H9 (cell line): ENCODE measurements at regions not wholly inside any gene's neighbourhood (a gene's known extent, or its start where the extent isn't known, plus 50 kb on each side); places are given as distances from the start of the nearest gene placed in this dataset.

ENCODE experiments used
- DNase-seq: peaks from one replicate; pipeline ENCODE4 v3.0.0-alpha.2; 2017
- H2AFZ ChIP-seq: one replicate; pipeline ENCODE4 v1.6.1; 2013; ENCODE audit warnings: mild to moderate bottlenecking, low read length, control low read depth, moderate library complexity
- H2AK5ac ChIP-seq: 2 replicates; pipeline ENCODE4 v1.6.1; 2013; ENCODE audit warnings: low read length, control low read depth, mixed read lengths; ENCODE audit not compliant: insufficient read length
- H2BK120ac ChIP-seq: one replicate; pipeline ENCODE4 v1.6.1; 2013; ENCODE audit warnings: low read depth, mild to moderate bottlenecking, low read length, control low read depth, inconsistent platforms; ENCODE audit not compliant: poor library complexity, severe bottlenecking
- H2BK12ac ChIP-seq: 2 replicates; pipeline ENCODE4 v1.6.1; 2013; ENCODE audit warnings: low read length, control low read depth, mixed read lengths, low read depth; ENCODE audit not compliant: insufficient read length
- H2BK15ac ChIP-seq: 2 replicates; pipeline ENCODE4 v1.6.1; 2013; ENCODE audit warnings: low read depth, low read length, control low read depth
- H2BK20ac ChIP-seq: one replicate; pipeline ENCODE4 v1.6.1; 2013; ENCODE audit warnings: low read depth, mild to moderate bottlenecking, low read length, control low read depth, inconsistent platforms; ENCODE audit not compliant: poor library complexity, severe bottlenecking
- H2BK5ac ChIP-seq: 2 replicates; pipeline ENCODE4 v1.6.1; 2013; ENCODE audit warnings: low read length, control low read depth, mixed read lengths; ENCODE audit not compliant: insufficient read length
- H3K14ac ChIP-seq: 2 replicates; pipeline ENCODE4 v1.6.1; 2013; ENCODE audit warnings: low read length, control low read depth; ENCODE audit not compliant: insufficient read depth
- H3K18ac ChIP-seq: 2 replicates; pipeline ENCODE4 v1.6.1; 2013; ENCODE audit warnings: low read depth, mild to moderate bottlenecking, mixed read lengths, low read length, control low read depth; ENCODE audit not compliant: insufficient read length
- H3K23ac ChIP-seq: 2 replicates; pipeline ENCODE4 v1.6.1; 2013; ENCODE audit warnings: low read length, control low read depth, mixed read lengths, low read depth; ENCODE audit not compliant: insufficient read length
- H3K23me2 ChIP-seq: 2 replicates; pipeline ENCODE4 v1.6.1; 2013; ENCODE audit warnings: low read depth, mild to moderate bottlenecking, mixed read lengths, low read length, control low read depth; ENCODE audit not compliant: insufficient read length, poor library complexity, severe bottlenecking
- H3K27ac ChIP-seq: 2 replicates; pipeline ENCODE4 v1.5.1; 2013; ENCODE audit warnings: low read length, control low read depth, mixed read lengths, low read depth; ENCODE audit not compliant: insufficient read length
- H3K27me3 ChIP-seq: 2 replicates; pipeline ENCODE4 v1.6.1; 2013; ENCODE audit warnings: low read length, control low read depth, inconsistent platforms; ENCODE audit not compliant: insufficient read depth
- H3K4ac ChIP-seq: 2 replicates; pipeline ENCODE4 v1.6.1; 2013; ENCODE audit warnings: low read depth, mild to moderate bottlenecking, control low read depth, inconsistent platforms, low read length, moderate library complexity
- H3K4me1 ChIP-seq: 2 replicates; pipeline ENCODE4 v1.6.1; 2013; ENCODE audit warnings: low read length, control low read depth, inconsistent platforms; ENCODE audit not compliant: insufficient read depth
- H3K4me2 ChIP-seq: 2 replicates; pipeline ENCODE4 v1.6.1; 2013; ENCODE audit warnings: low read length, control low read depth, mixed read lengths; ENCODE audit not compliant: insufficient read length, insufficient read depth
- H3K56ac ChIP-seq: 2 replicates; pipeline ENCODE4 v1.6.1; 2013; ENCODE audit warnings: low read depth, mild to moderate bottlenecking, mixed read lengths, low read length, control low read depth; ENCODE audit not compliant: insufficient read length
- H3K79me1 ChIP-seq: 2 replicates; pipeline ENCODE4 v1.6.1; 2013; ENCODE audit warnings: low read depth, mild to moderate bottlenecking, moderate library complexity, low read length, control low read depth, inconsistent platforms; ENCODE audit not compliant: insufficient read depth, poor library complexity, severe bottlenecking
- H3K79me2 ChIP-seq: 2 replicates; pipeline ENCODE4 v1.6.1; 2013; ENCODE audit warnings: low read length, control low read depth, inconsistent platforms; ENCODE audit not compliant: insufficient read depth
- H3K9ac ChIP-seq: 2 replicates; pipeline ENCODE4 v1.6.1; 2013; ENCODE audit warnings: low read length, control low read depth, mixed read lengths; ENCODE audit not compliant: insufficient read length; ENCODE audit errors: extremely low read depth
- H3K9me3 ChIP-seq: one replicate; pipeline ENCODE4 v1.6.1; 2013; ENCODE audit warnings: low read depth, low read length, inconsistent platforms; ENCODE audit not compliant: control insufficient read depth
- H3T11ph ChIP-seq: one replicate; pipeline ENCODE4 v1.6.1; 2013; ENCODE audit warnings: mild to moderate bottlenecking, low read length, control low read depth, inconsistent platforms
- H4K20me1 ChIP-seq: one replicate; pipeline ENCODE4 v1.6.1; 2013; ENCODE audit not compliant: control insufficient read depth, insufficient read length, insufficient read depth
- H4K5ac ChIP-seq: 2 replicates; pipeline ENCODE4 v1.6.1; 2013; ENCODE audit warnings: low read depth, mild to moderate bottlenecking, mixed read lengths, low read length, control low read depth; ENCODE audit not compliant: insufficient read length
- H4K8ac ChIP-seq: replicated peaks from 2 replicates; pipeline ENCODE4 v1.6.1; 2013; ENCODE audit warnings: low read length, control low read depth, mixed read lengths, low read depth; ENCODE audit not compliant: insufficient read length
- H4K91ac ChIP-seq: 2 replicates; pipeline ENCODE4 v1.6.1; 2013; ENCODE audit warnings: low read depth, mild to moderate bottlenecking, moderate library complexity, mixed read lengths, low read length, control low read depth; ENCODE audit not compliant: insufficient read length
- H3K27ac Mint-ChIP-seq, 3 experiments: 2 replicates in 2 of 3; 3 replicates in 1 of 3; pipeline ENCODE4 v1.8.0; 2020 to 2021; ENCODE audit warnings: mixed read lengths in 3 of 3, mild to moderate bottlenecking in 1 of 3, moderate library complexity in 1 of 3
- H3K27me3 Mint-ChIP-seq: 2 replicates; pipeline ENCODE4 v1.8.0; 2021; ENCODE audit warnings: low read depth, mild to moderate bottlenecking, moderate library complexity, mixed read lengths
- H3K36me3 Mint-ChIP-seq, 3 experiments: 2 replicates in 2 of 3; 3 replicates in 1 of 3; pipeline ENCODE4 v1.8.0; 2020 to 2021; ENCODE audit warnings: low read depth in 3 of 3, mixed read lengths in 3 of 3; ENCODE audit not compliant: insufficient read depth in 1 of 3
- H3K4me1 Mint-ChIP-seq, 2 experiments: 2 replicates each; pipeline ENCODE4 v1.8.0; 2020; ENCODE audit warnings: mixed read lengths in 2 of 2
- H3K4me3 Mint-ChIP-seq, 2 experiments: 2 replicates in 1 of 2; 3 replicates in 1 of 2; pipeline ENCODE4 v1.8.0; 2020 to 2021; ENCODE audit warnings: mild to moderate bottlenecking in 2 of 2, mixed read lengths in 2 of 2, moderate library complexity in 1 of 2
- H3K9me3 Mint-ChIP-seq, 2 experiments: 2 replicates in 1 of 2; 3 replicates in 1 of 2; pipeline ENCODE4 v1.8.0; 2020; ENCODE audit warnings: mild to moderate bottlenecking in 2 of 2, mixed read lengths in 2 of 2, moderate library complexity in 1 of 2
- CTCF ChIP-seq: fragments of 200-600 bp; sonication (generic); conservative IDR thresholded peaks from 3 replicates; pipeline ENCODE4 v1.8.0; 2021; ENCODE audit warnings: antibody characterized with exemption, mild to moderate bottlenecking
- WGBS: extraction: QIAGEN DNeasy Blood & Tissue Kit; methylation state at CpG from one replicate; pipeline ENCODE4 v1.1.7; 2013; ENCODE audit warnings: missing lambda C conversion rate, low lambda C conversion rate, mixed read lengths; ENCODE audit not compliant: insufficient read length; ENCODE audit errors: extremely low coverage; 5-methylcytosine and 5-hydroxymethylcytosine counted together

- no CpG with 5 or more reads among the region's 5 CpGs for WGBS
- Histone ChIP-seq H3T11ph (no peak overlapping the region), H4K91ac (no peak overlapping the region), H2BK120ac (no peak overlapping the region), H3K4me2 (no peak overlapping the region), H3K23me2 (no peaks in the 10 kb centered on the region), H2BK5ac (no peak overlapping the region), H3K18ac (no peak overlapping the region), H3K4me1 (no peaks in the 10 kb centered on the region), H3K56ac (no peak overlapping the region), H3K9me3 (no peaks in the 10 kb centered on the region), H2BK15ac (no peak overlapping the region), H2BK12ac (no peak overlapping the region), H3K14ac (no peak overlapping the region), H2AK5ac (no peak overlapping the region), H3K4ac (no peak overlapping the region), H3K79me2 (no peaks in the 10 kb centered on the region), H3K23ac (no peak overlapping the region), H4K5ac (no peak overlapping the region), H3K9ac (no peak overlapping the region), H3K27ac (no peak overlapping the region), H3K79me1 (no peaks in the 10 kb centered on the region), H3K27me3 (no peaks in the 10 kb centered on the region), H4K20me1 (no peaks in the 10 kb centered on the region), H2AFZ (no peak overlapping the region), H2BK20ac (no peak overlapping the region), H4K8ac (no peak overlapping the region)
- DNase-seq, result peak; percentile 64
- Mint-ChIP-seq H3K27me3 (no peaks in the 10 kb centered on the region), H3K4me1 (peaks cover 9 to 12% of the 10 kb centered on the region in 2 experiments), H3K27ac (0 out of 7 replicates have a peak overlapping the region, but pooled peaks of 1 of the 3 experiments have one; percentile 47), H3K36me3 (no peaks in the 10 kb centered on the region), H3K9me3 (no peaks in the 10 kb centered on the region), H3K4me3 (no peak overlapping the region)
- peak; percentile 90 for TF ChIP-seq CTCF
Measured at GRCh38 chr11:28697920-28698827, 590.0 kb downstream of the METTL15 start.
